Fibroblast of upper back skin (primary cell): ENCODE measurements at regions not wholly inside any gene's neighbourhood (a gene's known extent, or its start where the extent isn't known, plus 50 kb on each side); places are given as distances from the start of the nearest gene placed in this dataset.
"Not testable (repeated sequence)": the region's sequence is repeated elsewhere in the genome, so short reads cannot be mapped to it uniquely, and the experiment has no call there.

ENCODE experiments used
- DNase-seq: peaks from one replicate; pipeline ENCODE4 v3.0.0-alpha.2; 2013

GRCh38 chr9:119903851-119904250 is 534.6 kb upstream of the BRINP1 start:
- DNase-seq, result no peak

DNA sequence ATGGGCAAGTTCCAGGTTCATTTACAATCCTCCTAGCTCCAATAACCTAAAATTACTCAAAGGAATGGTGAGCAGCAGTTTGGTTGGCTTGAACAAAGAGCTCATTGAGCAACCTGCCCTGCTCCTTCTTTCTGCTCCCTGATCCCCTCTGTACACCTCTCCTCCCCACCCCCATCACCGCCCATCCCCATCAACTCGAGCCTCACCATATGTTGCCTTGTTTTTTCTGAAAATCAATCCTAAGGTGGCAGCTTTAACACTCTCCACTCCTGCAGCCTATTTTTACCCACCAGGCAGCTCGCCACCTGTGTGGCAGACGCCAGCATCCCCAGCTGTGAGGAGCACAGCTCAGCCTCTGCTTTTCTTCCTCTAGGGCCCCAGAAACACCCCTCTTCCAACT is 533.4 kb upstream of the BRINP1 start:
- DNase-seq, result no peak

DNA sequence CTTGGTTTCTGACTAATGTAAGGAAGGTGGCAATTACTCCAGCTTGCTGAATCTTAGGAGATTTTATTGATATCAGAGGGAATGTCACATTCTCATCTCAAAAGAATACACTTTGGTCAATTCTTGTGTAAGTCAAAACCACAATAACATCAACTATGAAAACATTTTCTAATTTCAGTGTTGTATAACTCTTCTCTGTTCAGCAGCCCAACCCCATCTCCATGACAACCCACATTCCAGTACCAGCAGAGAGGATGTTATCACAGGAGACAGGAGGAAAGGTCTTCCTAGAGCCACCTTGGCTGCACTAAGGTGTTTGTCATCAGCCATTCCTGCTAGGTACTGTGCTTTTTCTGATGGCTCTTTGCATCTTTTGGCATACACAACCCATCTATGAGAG is 529.1 kb upstream of the BRINP1 start:
- no peak for DNase-seq

GRCh38 chr9:119884438-119884837 is 515.2 kb upstream of the BRINP1 start:
- DNase-seq, result no peak

DNA sequence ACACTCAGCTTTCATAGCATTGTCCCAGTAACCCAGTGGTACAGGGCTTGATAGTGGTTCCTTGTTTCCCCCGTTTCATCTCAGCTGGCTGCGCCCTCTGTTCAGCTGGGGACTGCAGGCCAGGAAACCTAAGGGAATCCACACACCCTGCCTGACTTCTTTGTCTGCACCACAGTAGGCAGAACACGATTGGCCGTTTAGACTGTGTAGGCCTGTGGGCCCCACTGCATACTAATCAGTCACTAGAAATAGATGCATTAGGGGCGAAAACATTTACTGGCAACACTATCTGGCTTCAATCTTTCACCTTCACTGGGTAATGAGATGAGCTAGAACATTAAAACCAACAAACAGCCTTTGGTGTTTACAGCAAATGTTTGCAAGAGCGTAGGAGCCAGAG is 512.7 kb upstream of the BRINP1 start:
- DNase-seq, result no peak

GRCh38 chr9:119880361-119880760 is 511.1 kb upstream of the BRINP1 start:
- DNase-seq, result no peak

DNA sequence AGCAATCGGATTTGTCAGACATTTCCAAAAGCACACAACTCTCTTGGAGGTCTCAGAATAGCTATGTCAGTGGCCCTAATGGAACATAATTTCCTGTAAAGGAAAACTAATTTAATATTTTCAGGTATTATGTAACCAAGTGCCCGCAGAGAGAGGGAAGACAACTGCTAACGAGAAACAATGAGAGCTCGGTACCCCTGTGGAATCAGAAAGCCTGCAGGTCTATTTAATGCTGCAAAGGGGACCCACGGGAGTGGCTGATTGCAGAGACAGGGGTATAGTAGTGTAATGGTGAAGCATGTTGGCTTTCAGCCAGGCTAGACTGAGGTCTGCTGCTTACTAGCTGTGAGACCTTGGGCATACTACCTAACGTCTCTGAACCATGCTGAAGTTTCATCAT is 508.1 kb upstream of the BRINP1 start:
- no peak for DNase-seq

DNA sequence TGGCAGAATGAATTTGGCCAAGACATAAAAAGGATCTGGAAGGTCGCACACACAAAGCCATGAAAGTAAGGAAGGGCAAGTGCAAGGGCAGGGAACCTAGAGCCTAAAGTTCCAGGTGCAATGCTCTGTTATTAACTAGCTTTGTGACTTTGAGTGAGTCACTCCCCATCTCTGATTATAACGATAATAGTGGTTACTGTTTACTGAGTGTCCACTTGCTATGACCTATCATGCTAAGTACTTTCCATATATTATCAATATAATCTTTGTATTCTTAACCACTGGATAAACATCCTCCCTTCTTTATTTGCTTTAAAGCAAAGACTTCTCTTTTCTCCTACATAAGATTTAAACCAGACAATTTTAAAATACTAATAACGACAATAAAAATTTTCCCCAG is 504.6 kb upstream of the BRINP1 start:
- no peak for DNase-seq

- DNase-seq, result not testable (repeated sequence)
Measured at GRCh38 chr9:119870251-119870650, 501.0 kb upstream of the BRINP1 start.

DNA sequence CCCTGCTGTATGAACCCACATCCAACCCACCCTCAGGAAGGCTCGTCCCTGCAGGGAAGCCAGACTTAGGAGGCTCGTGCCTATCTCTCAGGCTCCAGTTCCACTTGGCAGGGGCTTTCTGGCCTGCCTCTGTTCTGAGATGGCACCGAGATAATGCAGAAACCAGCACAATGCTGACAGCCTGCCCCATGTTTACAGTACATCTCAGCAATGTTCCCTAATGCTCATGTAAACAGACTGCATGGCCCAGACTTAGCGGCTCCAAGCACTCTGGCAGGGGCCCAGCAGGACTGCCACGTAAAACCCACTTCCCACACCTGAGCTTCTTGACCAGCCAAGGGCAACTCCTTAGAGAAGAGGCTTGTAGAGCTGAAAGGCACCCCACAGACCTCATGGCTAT is 499.5 kb upstream of the BRINP1 start:
- no peak for DNase-seq

- no peak for DNase-seq
Measured at GRCh38 chr9:119861842-119862241, 492.6 kb upstream of the BRINP1 start.

DNA sequence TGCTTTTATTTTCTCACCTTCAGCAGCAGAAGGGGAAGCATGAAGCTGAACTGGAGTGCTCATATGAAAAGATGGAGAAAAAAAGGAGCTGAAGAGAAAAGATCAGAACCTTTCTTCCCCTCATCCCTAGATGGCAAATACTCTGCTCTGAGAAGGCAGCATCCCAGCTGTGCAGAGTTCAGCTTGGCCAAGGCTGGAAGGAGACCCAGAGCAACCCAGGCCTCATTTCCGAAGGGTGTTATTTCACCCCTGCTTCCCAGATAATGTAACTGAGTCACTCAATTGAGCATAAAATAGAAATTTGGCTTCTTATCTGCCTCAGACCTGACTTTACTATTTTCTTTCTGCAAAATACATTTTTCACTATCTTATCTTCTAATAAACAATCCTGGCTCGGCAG is 489.9 kb upstream of the BRINP1 start:
- DNase-seq, result no peak

DNA sequence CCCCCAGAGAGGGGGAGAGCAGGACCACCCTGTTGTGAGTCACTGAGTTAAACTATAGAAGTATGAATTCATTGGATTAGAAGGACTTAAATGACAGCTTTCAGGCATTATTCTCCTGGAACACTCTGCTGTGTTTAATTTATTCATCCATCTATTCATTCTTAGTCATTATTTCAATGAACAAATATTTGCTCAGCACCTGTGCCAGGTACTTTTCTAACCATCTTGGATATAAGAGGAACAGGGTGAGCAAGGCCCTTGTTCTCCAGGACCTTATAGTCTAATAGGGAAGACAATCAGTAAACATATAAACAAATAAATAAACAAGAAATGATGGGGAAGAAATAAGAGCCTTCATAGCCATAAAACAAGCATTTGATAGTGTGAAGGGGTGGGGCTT is 483.9 kb upstream of the BRINP1 start:
- DNase-seq, result no peak

GRCh38 chr9:119852390-119852789 is 483.2 kb upstream of the BRINP1 start:
- DNase-seq, result no peak

- DNase-seq, result no peak
Measured at GRCh38 chr9:119844431-119844830, 475.2 kb upstream of the BRINP1 start.

- DNase-seq, result no peak
Measured at GRCh38 chr9:119841016-119841415, 471.8 kb upstream of the BRINP1 start.

GRCh38 chr9:119839888-119840287 is 470.7 kb upstream of the BRINP1 start:
- DNase-seq, result no peak

- DNase-seq, result no peak
Measured at GRCh38 chr9:119838210-119838609, 469.0 kb upstream of the BRINP1 start.

GRCh38 chr9:119836036-119836435 is 466.8 kb upstream of the BRINP1 start:
- no peak for DNase-seq

DNA sequence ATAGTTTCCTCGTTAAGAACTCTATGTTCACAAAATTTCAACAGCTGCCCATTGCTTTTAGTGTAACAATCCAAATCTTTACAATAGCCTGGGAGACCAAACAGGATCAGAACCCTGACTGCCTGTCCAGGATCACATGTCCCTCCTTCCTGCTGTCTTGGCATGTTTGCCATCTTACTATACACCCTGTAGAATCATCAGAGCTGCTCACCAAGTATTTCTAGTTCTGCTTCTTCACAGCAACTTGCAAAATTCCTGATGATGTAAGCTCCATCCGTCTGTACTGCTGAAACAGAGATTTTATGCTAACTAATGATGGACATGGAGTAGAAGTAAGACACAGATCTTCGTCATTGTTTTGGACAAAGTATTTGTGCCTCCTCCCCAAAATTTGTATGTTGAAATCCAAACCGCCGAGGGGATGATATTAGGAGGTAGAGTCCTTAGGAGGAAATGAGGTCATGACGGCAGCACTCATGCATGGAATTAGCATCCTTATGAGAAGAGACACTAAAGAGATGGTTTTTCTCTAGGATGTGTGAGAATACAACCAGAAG is 464.9 kb upstream of the BRINP1 start:
- no peak for DNase-seq

- no peak for DNase-seq
Measured at GRCh38 chr9:119831309-119831708, 462.1 kb upstream of the BRINP1 start.

DNA sequence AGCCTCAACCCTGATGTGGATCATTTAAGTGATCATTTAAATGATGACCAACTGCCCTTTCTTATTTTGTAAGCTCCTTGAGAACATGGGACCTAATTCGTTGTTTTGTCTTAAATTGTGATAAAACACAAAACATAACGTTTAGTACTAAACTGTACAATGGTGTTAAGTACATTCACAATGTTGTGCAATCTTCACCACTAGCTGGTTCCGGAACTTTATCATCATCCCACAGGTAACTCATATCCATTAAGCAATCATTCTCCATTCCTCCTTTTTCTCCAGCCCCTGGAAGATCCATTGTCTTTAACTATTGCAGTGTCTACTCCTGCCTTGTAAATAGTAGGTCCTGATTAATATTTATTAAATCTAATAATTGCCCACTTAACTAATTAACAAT is 460.5 kb upstream of the BRINP1 start:
- no peak for DNase-seq

GRCh38 chr9:119829186-119829585 is 460.0 kb upstream of the BRINP1 start:
- no peak for DNase-seq

DNA sequence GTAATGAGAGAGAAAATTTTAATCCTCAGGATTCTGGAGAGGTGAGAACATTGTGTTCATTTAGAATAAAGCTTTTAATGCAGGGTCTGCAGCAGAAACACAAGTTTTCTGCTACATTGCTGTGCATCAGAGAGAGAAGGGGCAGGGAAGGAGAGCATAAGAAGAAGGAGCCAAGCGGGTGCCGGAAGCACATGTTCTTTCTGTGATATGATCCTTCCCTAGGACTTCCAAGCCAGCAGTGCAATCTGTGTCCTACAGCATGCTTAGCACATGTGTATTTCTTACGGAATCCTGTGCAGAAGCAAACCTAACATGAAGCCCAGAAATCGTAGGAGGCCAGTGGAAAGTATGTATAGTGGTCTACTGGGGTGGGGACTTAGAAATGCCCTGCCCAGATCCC is 458.3 kb upstream of the BRINP1 start:
- no peak for DNase-seq

GRCh38 chr9:119827126-119827525 is 457.9 kb upstream of the BRINP1 start:
- no peak for DNase-seq
